K562 (cell line): ENCODE measurements at regions not wholly inside any gene's neighbourhood (a gene's known extent, or its start where the extent isn't known, plus 50 kb on each side); places are given as distances from the start of the nearest gene placed in this dataset.

Experiments used
- ARID1B ChIP-seq: fragments of 450-650 bp; IDR thresholded peaks from 2 replicates; pipeline ENCODE4 v1.6.1; 2016; ENCODE audit warnings: antibody characterized with exemption, mild to moderate bottlenecking, inconsistent platforms
- BCLAF1 ChIP-seq, 2 experiments: fragments of 450-650 bp in 1 of 2; IDR thresholded peaks; 2 replicates each; pipeline ENCODE4 v1.6.1; 2011 to 2017; ENCODE audit warnings: low read depth in 2 of 2, antibody characterized with exemption in 1 of 2, borderline replicate concordance in 1 of 2, low read length in 1 of 2, mild to moderate bottlenecking in 1 of 2, mixed read lengths in 1 of 2; ENCODE audit not compliant: control insufficient read depth in 1 of 2
- CBFA2T3 ChIP-seq: fragments of 450-650 bp; IDR thresholded peaks from 2 replicates; pipeline ENCODE4 v1.6.1; 2017
- CBX8 ChIP-seq: fragments of 200-600 bp; sonication (generic); IDR thresholded peaks from 2 replicates; pipeline ENCODE4 v1.6.1; 2012; ENCODE audit warnings: borderline replicate concordance, mixed run types, low read depth, mild to moderate bottlenecking, moderate library complexity, mixed read lengths, low read length, control low read depth, inconsistent platforms; ENCODE audit not compliant: poor library complexity, severe bottlenecking; ENCODE audit errors: extremely low read depth
- CEBPZ ChIP-seq: fragments of 150-350 bp; IDR thresholded peaks from 2 replicates; pipeline ENCODE4 v1.6.1; 2014; ENCODE audit warnings: low read depth, mild to moderate bottlenecking, low read length, borderline replicate concordance
- CTCFL ChIP-seq: IDR thresholded peaks from 2 replicates; pipeline ENCODE4 v1.6.1; 2011; ENCODE audit warnings: borderline replicate concordance, low read depth, mild to moderate bottlenecking, moderate library complexity, low read length; ENCODE audit not compliant: insufficient read depth, poor library complexity, severe bottlenecking
- KLF10 ChIP-seq: fragments of 250-450 bp; sonication (Bioruptor Pico); IDR thresholded peaks from 2 replicates; pipeline ENCODE4 v1.6.1; 2021; ENCODE audit warnings: matching md5 sums
- NCOA1 ChIP-seq: fragments of 450-650 bp; IDR thresholded peaks from 2 replicates; pipeline ENCODE4 v1.6.1; 2016; ENCODE audit warnings: low read depth
- NEUROD1 ChIP-seq: fragments of 150-350 bp; IDR thresholded peaks from 2 replicates; pipeline ENCODE4 v1.6.1; 2014; ENCODE audit warnings: borderline replicate concordance, low read length, low read depth; ENCODE audit not compliant: partially characterized antibody
- NFIC ChIP-seq: fragments of 450-650 bp; IDR thresholded peaks from 2 replicates; pipeline ENCODE4 v1.6.1; 2017; ENCODE audit warnings: mild to moderate bottlenecking, inconsistent platforms
- PCBP1 ChIP-seq: fragments of 200-400 bp; formaldehyde crosslinking; IDR thresholded peaks from 2 replicates; pipeline ENCODE4 v1.6.1; 2018; ENCODE audit warnings: mild to moderate bottlenecking, low read depth, low read length; ENCODE audit not compliant: poor library complexity, severe bottlenecking
- PHF20 ChIP-seq: fragments of 450-650 bp; IDR thresholded peaks from 2 replicates; pipeline ENCODE4 v1.6.1; 2018; ENCODE audit not compliant: partially characterized antibody
- PHF8 ChIP-seq: fragments of 200-600 bp; sonication (generic); IDR thresholded peaks from 2 replicates; pipeline ENCODE4 v1.6.1; 2012; ENCODE audit warnings: mixed run types, mild to moderate bottlenecking, inconsistent platforms, low read length, moderate library complexity, borderline replicate concordance
- SP1 ChIP-seq: sonication (generic); formaldehyde crosslinking; IDR thresholded peaks from 2 replicates; pipeline ENCODE4 v1.8.1; 2022; ENCODE audit warnings: mild to moderate bottlenecking, missing genetic modification reagents
- TEAD4 ChIP-seq, 2 experiments: sonication (generic) in 1 of 2; formaldehyde crosslinking in 1 of 2; IDR thresholded peaks; 2 replicates each; pipeline versions ENCODE4 v1.6.1 to v1.8.0; 2012 to 2022; ENCODE audit warnings: borderline replicate concordance in 1 of 2, inconsistent platforms in 1 of 2, low read length in 1 of 2, mild to moderate bottlenecking in 1 of 2, missing genetic modification reagents in 1 of 2
- TOE1 ChIP-seq, 2 experiments: fragments of 450-650 bp in 1 of 2; sonication (generic) in 1 of 2; formaldehyde crosslinking in 1 of 2; IDR thresholded peaks; 2 replicates each; pipeline versions ENCODE4 v1.7.1 to v1.8.0; 2016 to 2022; ENCODE audit warnings: borderline replicate concordance in 2 of 2, mild to moderate bottlenecking in 2 of 2, antibody characterized with exemption in 1 of 2, inconsistent platforms in 1 of 2, low read depth in 1 of 2, missing genetic modification reagents in 1 of 2, moderate library complexity in 1 of 2
- ZNF311 ChIP-seq: fragments of 250-450 bp; sonication (Bioruptor Pico); IDR thresholded peaks from 2 replicates; pipeline ENCODE4 v1.4.0; 2020; ENCODE audit warnings: mild to moderate bottlenecking, moderate library complexity

- TF ChIP-seq CTCFL (no peak), KLF10 (no peak), CBFA2T3 (peak; percentile 91), NCOA1 (no peak), ZNF311 (CRISPR knock-in tag) (0 out of 2 replicates have a peak, but pooled peaks have one; percentile 31), NFIC (peak; percentile 55), TEAD4 (IDR thresholded peaks at IDR 0.05; ENCODE audit: low read length) (peak; percentile 86), TEAD4 (CRISPR knock-in tag; IDR thresholded peaks at IDR 0.05; ENCODE audit: borderline replicate concordance) (no peak), TOE1 (IDR thresholded peaks at IDR 0.05; ENCODE audit: borderline replicate concordance) (no peak), TOE1 (CRISPR knock-in tag; IDR thresholded peaks at IDR 0.05; ENCODE audit: borderline replicate concordance, low read depth) (no peak), BCLAF1 (IDR thresholded peaks at IDR 0.05; ENCODE audit: borderline replicate concordance in 1 of 2, control insufficient read depth in 1 of 2, low read depth in 2 of 2, low read length in 1 of 2) (no peak), SP1 (CRISPR knock-in tag) (no peak), NEUROD1 (no peak), PHF8 (no peak), PHF20 (no peak), CEBPZ (no peak), CBX8 (no peak), ARID1B (peak; percentile 88), PCBP1 (no peak)
Observed at GRCh38 chr2:204280262-204280668, 265.0 kb upstream of the PARD3B start (continued).
